NCI-H82 (cell line): ENCODE measurements at regions not wholly inside any gene's neighbourhood (a gene's known extent, or its start where the extent isn't known, plus 50 kb on each side); places are given as distances from the start of the nearest gene placed in this dataset.

Experiments
- DNase-seq: peaks from one replicate; lab custom pipeline; 2025; lab: John Stamatoyannopoulos, UW

- peak; percentile 17 for DNase-seq
Measured at GRCh38 chr12:74816398-74817175, 279.0 kb downstream of the ATXN7L3B start.

DNA sequence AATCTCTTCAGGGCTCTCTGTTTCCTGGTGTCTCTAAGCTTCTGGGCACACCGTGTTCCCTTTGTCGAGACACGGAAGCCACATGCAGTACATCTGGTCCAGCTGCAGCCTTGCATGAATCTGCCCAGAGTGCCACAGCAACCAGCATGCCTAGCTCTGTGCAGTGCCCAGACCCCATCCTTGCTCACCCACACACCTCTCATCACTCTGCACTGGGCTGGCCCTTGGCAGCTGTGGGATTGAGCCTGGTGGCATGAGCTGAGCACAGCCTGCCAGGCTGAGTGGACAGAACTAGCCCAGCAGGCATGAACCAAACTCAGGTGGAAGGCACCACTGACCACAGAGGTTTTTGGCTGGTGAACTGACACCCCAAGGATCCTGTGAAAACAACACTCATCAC, 279.9 kb downstream of the ATXN7L3B start:
- no peak for DNase-seq

GRCh38 chr12:74818412-74818811, 280.8 kb downstream of the ATXN7L3B start:
- DNase-seq, result no peak

DNA sequence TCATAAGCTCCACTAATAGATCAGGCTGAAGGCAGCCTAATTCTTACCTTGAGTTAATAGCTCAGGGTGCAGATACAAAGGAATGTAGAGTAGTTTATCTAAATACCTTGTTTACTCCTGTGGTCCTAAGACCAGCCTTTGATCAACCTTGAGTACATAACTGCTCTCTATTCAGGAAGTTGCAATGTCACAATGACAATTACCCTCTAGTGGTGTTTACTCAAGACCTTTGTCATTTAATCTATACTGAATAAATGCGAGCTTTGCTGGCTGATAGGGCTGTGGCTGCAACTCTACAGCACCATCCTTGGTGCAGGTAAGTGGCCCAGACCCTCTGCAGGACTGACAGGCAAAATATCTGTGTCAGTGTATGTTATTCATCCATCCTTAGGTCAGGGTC, 282.7 kb downstream of the ATXN7L3B start:
- DNase-seq, result no peak

DNA sequence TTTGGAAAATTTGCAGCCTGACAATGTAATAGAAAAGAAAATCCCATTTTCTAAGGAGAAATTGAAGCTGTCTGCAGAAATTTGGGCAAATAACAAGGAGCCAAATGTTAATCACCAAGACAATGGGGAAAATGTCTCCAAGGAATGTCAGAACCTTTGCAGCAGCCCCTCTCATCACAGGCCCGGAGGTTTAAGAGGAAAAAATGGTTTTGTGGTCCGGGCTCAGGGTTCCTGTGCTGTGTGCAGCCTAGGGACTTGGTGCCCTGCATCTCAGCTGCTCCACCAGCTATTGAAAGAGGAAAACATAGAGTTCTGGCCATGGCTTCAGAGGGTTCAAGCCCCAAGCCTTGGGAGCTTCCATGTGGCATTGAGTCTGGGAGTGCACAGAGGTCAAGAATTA, 298.9 kb downstream of the ATXN7L3B start:
- DNase-seq, result no peak

DNA sequence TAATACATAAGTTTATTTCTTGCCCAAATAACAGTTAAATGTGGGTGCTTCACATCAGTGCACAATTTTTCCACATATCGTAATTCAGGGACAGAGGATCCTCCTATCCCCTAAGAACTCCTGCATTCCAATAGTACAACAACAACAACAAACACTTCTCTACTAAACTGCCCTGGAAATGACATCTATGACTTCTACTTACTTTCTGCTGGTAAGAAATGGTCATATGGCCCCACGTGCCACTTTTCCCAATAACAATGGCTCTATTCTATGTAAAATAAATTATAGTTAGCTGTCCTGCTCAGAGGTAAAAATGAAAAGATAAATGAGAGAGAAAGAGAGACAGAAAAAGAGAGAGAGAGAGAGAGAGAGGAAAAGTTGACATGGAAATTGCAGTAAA, 308.5 kb downstream of the ATXN7L3B start:
- DNase-seq, result no peak

GRCh38 chr12:74847169-74847568, 309.5 kb downstream of the ATXN7L3B start:
- no peak for DNase-seq

DNA sequence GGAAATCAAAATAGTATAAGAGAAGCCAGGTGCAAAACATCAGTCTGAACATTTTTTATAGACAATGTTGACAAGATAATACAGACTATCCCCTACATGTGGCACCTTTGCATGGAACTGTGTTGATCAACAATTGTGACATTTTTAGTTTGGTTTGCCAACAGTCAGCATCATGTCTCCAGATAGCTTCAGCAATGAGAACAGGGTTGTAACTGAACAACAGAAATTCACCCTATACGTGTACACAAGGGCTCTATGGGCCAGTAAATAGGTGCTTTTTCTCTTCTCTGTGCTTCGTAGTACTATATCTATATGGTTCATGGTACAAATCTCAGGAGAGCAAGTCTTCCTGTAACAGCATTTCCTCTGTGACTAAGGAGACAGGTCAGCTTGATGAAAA, 310.4 kb downstream of the ATXN7L3B start:
- DNase-seq, result no peak

- DNase-seq, result no peak
Measured at GRCh38 chr12:74849801-74850200, 312.2 kb downstream of the ATXN7L3B start.

GRCh38 chr12:74871817-74872216, 334.2 kb downstream of the ATXN7L3B start:
- no peak for DNase-seq

- DNase-seq, result no peak
Measured at GRCh38 chr12:74885775-74886174, 323.9 kb downstream of the KCNC2 start.

DNA sequence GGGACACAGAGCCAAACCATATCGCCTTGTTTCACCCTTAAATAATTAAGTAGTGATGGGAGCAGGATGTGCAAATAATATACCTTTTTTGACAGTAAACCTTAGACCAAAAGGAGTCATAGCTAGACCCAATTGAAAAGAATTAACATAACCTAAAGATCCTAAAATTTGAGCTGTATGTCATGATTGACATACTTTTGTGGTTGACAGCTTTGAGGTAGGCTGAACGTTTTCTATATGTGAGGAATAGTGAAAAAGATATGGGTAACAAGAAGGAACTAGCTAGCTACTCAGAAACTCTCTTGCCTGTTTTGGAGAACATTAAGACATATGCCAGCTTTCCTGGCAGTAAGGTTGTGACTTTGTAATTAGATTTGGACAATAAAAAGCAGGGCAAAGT, 320.6 kb downstream of the KCNC2 start:
- DNase-seq, result no peak

- DNase-seq, result no peak
Measured at GRCh38 chr12:74889563-74890236, 319.9 kb downstream of the KCNC2 start.

GRCh38 chr12:74890237-74890599, 319.4 kb downstream of the KCNC2 start:
- DNase-seq, result peak; percentile 48

- DNase-seq, result no peak
Measured at GRCh38 chr12:74891083-74891668, 318.5 kb downstream of the KCNC2 start.

GRCh38 chr12:74892057-74892633, 317.5 kb downstream of the KCNC2 start:
- DNase-seq, result no peak

- no peak for DNase-seq
Measured at GRCh38 chr12:74896186-74896585, 313.5 kb downstream of the KCNC2 start.

DNA sequence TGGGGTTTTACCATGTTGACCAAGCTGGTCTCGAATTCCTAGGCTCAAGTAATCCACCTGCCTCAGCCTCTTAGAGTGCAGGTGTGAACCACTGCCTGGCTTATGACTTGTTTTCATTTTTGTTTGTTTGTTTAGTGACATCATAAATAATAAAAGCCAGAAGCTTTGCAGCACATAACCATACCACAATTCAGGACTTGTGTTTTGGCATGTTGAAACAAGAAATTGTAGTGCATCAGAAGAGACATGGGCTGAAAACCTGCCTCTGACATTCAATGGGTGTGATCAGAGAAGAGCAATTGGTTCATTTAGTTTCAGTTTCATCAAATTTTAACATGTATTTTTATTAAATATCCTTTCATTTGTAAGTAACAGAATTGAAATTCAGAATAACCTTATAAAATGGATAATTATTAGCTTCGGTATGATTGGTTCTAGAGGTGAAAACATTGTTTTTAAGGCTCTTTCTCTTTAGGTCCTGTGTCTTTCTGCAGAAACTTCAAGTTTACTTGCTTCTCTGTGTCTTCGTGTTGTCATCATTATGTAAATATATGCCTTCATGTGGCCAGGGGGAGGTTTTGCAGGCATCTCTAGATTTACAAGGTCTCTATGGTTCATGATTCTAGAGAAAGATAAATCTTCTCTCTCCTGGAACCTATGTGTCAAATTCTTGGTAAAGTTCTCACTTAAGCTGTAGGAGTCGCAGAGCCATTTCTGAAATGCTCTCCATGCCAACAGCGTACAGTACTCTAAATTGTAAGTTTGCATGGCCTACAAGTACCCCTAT, 312.0 kb downstream of the KCNC2 start:
- no peak for DNase-seq

GRCh38 chr12:74899031-74899829, 310.4 kb downstream of the KCNC2 start:
- DNase-seq, result no peak

DNA sequence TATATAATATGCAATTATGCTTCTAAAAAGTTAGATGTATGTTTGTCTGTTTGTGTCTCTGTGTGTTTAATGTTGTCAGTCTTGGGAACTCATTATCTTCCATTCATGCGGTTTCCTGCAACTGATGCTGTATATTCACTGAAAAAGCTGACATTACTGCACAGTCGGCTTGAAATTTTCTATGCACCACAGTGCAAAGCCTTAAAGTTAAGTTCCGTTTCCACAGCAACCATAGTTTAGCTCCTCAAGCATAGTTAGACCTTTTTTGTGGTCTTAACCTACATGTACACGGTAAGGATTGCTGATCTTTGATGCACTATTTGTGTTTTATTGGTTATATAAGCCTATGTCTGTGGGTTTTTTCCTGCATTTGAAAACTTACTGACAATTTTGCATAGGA, 309.4 kb downstream of the KCNC2 start:
- DNase-seq, result no peak

DNA sequence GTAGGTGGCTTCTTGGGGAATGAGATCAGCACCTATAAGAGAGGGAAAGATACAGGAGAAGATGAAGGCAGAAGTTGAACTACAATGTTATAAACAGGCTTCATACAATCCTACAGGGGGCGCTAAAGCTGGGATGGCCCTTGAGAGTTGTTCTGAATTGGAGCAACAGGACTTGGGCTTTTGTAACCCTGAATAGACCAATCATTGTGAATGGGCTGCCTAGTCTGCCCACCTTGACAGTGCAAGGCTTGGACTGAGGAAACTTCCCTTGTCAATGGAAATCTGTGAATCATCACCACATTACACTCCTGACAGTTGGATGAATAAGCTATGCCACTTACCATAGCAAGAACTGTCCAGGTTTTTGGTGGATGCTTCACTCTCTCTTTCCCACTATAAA, 306.1 kb downstream of the KCNC2 start:
- DNase-seq, result peak; percentile 26
